Fibroblast of lung (primary cell): ENCODE measurements at regions not wholly inside any gene's neighbourhood (a gene's known extent, or its start where the extent isn't known, plus 50 kb on each side); places are given as distances from the start of the nearest gene placed in this dataset.

ENCODE experiments used
- EZH2 ChIP-seq: IDR thresholded peaks from 2 replicates; pipeline ENCODE4 v1.5.1; 2012; ENCODE audit warnings: low read length, control low read depth, mild to moderate bottlenecking; ENCODE audit errors: missing control alignments
- TF ChIP-seq, protein P1 (sequence below), 2 donors: IDR thresholded peaks in 1 of 2; conservative IDR thresholded peaks in 1 of 2; 1 replicate in 1 of 2; 2 replicates in 1 of 2; pipeline ENCODE4 v1.5.1; 2011 to 2012; ENCODE audit warnings: low read length in 2 of 2, control low read depth in 1 of 2, inconsistent platforms in 1 of 2, low read depth in 1 of 2, mild to moderate bottlenecking in 1 of 2

DNA sequence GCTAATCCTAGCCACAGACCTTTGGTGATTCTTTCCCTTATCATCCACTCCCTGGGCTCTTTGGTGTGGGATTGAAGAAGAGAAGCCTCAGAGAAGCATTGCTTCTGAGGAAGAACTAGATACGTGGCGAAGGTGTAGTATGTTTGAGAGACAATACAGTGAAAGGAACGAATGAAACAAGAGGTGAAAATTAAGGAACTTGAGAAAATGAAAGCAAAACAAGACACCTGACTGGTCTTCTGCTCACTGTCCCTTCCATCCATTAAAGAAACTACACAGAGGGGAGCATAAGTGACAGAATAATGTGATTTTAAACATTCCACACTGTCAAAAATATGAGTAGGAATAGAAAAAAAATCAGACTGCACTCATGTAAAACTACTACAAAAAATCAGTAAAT is 219.6 kb upstream of the NPSR1 start:
- TF ChIP-seq, protein P1, sequence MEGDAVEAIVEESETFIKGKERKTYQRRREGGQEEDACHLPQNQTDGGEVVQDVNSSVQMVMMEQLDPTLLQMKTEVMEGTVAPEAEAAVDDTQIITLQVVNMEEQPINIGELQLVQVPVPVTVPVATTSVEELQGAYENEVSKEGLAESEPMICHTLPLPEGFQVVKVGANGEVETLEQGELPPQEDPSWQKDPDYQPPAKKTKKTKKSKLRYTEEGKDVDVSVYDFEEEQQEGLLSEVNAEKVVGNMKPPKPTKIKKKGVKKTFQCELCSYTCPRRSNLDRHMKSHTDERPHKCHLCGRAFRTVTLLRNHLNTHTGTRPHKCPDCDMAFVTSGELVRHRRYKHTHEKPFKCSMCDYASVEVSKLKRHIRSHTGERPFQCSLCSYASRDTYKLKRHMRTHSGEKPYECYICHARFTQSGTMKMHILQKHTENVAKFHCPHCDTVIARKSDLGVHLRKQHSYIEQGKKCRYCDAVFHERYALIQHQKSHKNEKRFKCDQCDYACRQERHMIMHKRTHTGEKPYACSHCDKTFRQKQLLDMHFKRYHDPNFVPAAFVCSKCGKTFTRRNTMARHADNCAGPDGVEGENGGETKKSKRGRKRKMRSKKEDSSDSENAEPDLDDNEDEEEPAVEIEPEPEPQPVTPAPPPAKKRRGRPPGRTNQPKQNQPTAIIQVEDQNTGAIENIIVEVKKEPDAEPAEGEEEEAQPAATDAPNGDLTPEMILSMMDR (conservative IDR thresholded peaks at IDR 0.05 in 1 of 2, IDR thresholded peaks at IDR 0.05 in 1 of 2; ENCODE audit: low read depth in 1 of 2, low read length in 2 of 2): no peak
- no peak for TF ChIP-seq EZH2
